K562 (cell line): ENCODE measurements at regions not wholly inside any gene's neighbourhood (a gene's known extent, or its start where the extent isn't known, plus 50 kb on each side); places are given as distances from the start of the nearest gene placed in this dataset.

ENCODE experiments used
- ATAC-seq: fragments of 200-7000 bp; cut with Tn5 transposase; 3 replicates; pipeline ENCODE4 v1.9.1; 2020; ENCODE audit warnings: moderate library complexity
- BruUV-seq: library from RNA; stranded (reverse); fragments of 400-500 nt; replicated peaks from 2 replicates; lab custom pipeline; 2021; lab: Mats Ljungman, UMichigan
- CTCF ChIA-PET: fragments of 300-600 bp; formaldehyde crosslinking; extraction: SDS; loops from one replicate; lab custom pipeline; 2021; ENCODE audit warnings: low intra/inter-chr PET ratio; lab: Yijun Ruan, JAX
- POLR2A ChIA-PET: fragments of 300-600, 350-650 bp; sonication (Branson Sonifier 250); formaldehyde crosslinking; extraction: SDS; loops from one replicate; lab custom pipeline; 2021; ENCODE audit warnings: antibody characterized with exemption, inconsistent platforms; lab: Yijun Ruan, JAX
- DNase-seq, 4 experiments: peaks; one replicate each; pipeline versions ENCODE4 v3.0.0 to v3.0.0-alpha.2; 2011 to 2018; ENCODE audit warnings: low spot score in 3 of 4, mixed read lengths in 3 of 4; ENCODE audit errors: extremely low read depth in 1 of 4
- FAIRE-seq: peaks from 2 replicates; lab custom pipeline; 2011; peaks lifted over from hg19 to GRCh38; lab: Jason Lieb, UNC
- H2AFZ ChIP-seq: 2 replicates; pipeline ENCODE4 v1.6.0; 2011; ENCODE audit warnings: low read depth, low read length, control low read depth, inconsistent platforms
- H3K27ac ChIP-seq: fragments of 200-600 bp; 3 replicates; pipeline ENCODE4 v1.8.0; 2011; ENCODE audit warnings: low read depth, mild to moderate bottlenecking, control low read depth, inconsistent platforms, low read length, moderate library complexity, mixed read lengths; ENCODE audit errors: extremely low read depth
- H3K27me3 ChIP-seq, 2 experiments: fragments of 300-600 bp in 1 of 2; 2 replicates in 1 of 2; 3 replicates in 1 of 2; pipeline versions ENCODE4 v1.6.0 to v1.8.0; 2011; ENCODE audit warnings: inconsistent platforms in 2 of 2, low read length in 2 of 2, mild to moderate bottlenecking in 1 of 2, mixed read lengths in 1 of 2, moderate library complexity in 1 of 2; ENCODE audit not compliant: control insufficient read depth in 2 of 2, insufficient read depth in 2 of 2
- H3K36me3 ChIP-seq: fragments of 300-600 bp; 3 replicates; pipeline ENCODE4 v1.8.0; 2011; ENCODE audit warnings: mild to moderate bottlenecking, low read length, inconsistent platforms; ENCODE audit not compliant: control insufficient read depth, insufficient read depth
- H3K4me1 ChIP-seq, 2 experiments: fragments of 200-600 bp in 1 of 2; replicated peaks in 1 of 2; 2 replicates in 1 of 2; 3 replicates in 1 of 2; pipeline versions ENCODE4 v1.5.1 to v1.8.0; 2011; ENCODE audit warnings: inconsistent platforms in 2 of 2, low read length in 2 of 2, mild to moderate bottlenecking in 1 of 2, mixed read lengths in 1 of 2, moderate library complexity in 1 of 2; ENCODE audit not compliant: control insufficient read depth in 2 of 2, insufficient read depth in 2 of 2
- H3K4me2 ChIP-seq: 2 replicates; pipeline ENCODE4 v1.6.1; 2011; ENCODE audit warnings: low read length, control low read depth, inconsistent platforms, mixed read lengths; ENCODE audit not compliant: insufficient read depth
- H3K4me3 ChIP-seq: fragments of 200-600 bp; sonication (generic), shearing (Covaris generic); 2 replicates; pipeline ENCODE4 v1.5.1; 2016; ENCODE audit warnings: control low read depth, inconsistent platforms
- H3K79me2 ChIP-seq: fragments of 200-600 bp; 3 replicates; pipeline ENCODE4 v1.8.0; 2011; ENCODE audit warnings: low read length, inconsistent platforms; ENCODE audit not compliant: control insufficient read depth, insufficient read depth
- H3K9ac ChIP-seq, 2 experiments: 2 replicates each; pipeline versions ENCODE4 v1.6.0 to v1.6.1; 2011; ENCODE audit warnings: low read depth in 2 of 2, low read length in 2 of 2, control low read depth in 1 of 2, inconsistent platforms in 1 of 2, mild to moderate bottlenecking in 1 of 2, mixed read lengths in 1 of 2; ENCODE audit not compliant: insufficient read depth in 1 of 2
- H3K9me1 ChIP-seq: one replicate; pipeline ENCODE4 v1.6.0; 2011; ENCODE audit warnings: inconsistent platforms, mild to moderate bottlenecking, low read length, moderate library complexity; ENCODE audit not compliant: control insufficient read depth, insufficient read depth
- H3K9me3 ChIP-seq: replicated peaks from 2 replicates; pipeline ENCODE4 v1.5.1; 2011; ENCODE audit warnings: low read depth, low read length, inconsistent platforms; ENCODE audit not compliant: control insufficient read depth, insufficient read depth
- H4K20me1 ChIP-seq: replicated peaks from 2 replicates; pipeline ENCODE4 v1.6.1; 2011; ENCODE audit warnings: low read length, inconsistent platforms, mixed read lengths; ENCODE audit not compliant: control insufficient read depth, insufficient read depth
- CEBPG ChIP-seq, 3 experiments: fragments of 200-800 bp in 1 of 3; sonication (Bioruptor generic) in 1 of 3; sonication (generic) in 1 of 3; formaldehyde crosslinking in 1 of 3; IDR thresholded peaks in 2 of 3; conservative IDR thresholded peaks in 1 of 3; 2 replicates each; pipeline versions ENCODE4 v1.6.1 to v1.8.0; 2016 to 2022; ENCODE audit warnings: missing compliant biosample characterization in 2 of 3, missing genetic modification characterization in 2 of 3, mild to moderate bottlenecking in 1 of 3, missing genetic modification reagents in 1 of 3
- GTF3C2 ChIP-seq: IDR thresholded peaks from 3 replicates; pipeline ENCODE4 v1.6.1; 2011; ENCODE audit warnings: borderline replicate concordance, mild to moderate bottlenecking, moderate library complexity; ENCODE audit not compliant: insufficient read length; ENCODE audit errors: extremely low read depth
- WGBS: fragments of 100-300 bp; shearing (Covaris generic); methylation state at CpG from one replicate; pipeline ENCODE4 v1.1.6; 2016; ENCODE audit warnings: low coverage, mixed read lengths; ENCODE audit not compliant: insufficient coverage; ENCODE audit errors: missing lambda C conversion rate; 5-methylcytosine and 5-hydroxymethylcytosine counted together
- in situ Hi-C: fragments of 300-500 bp; cut with MboI; formaldehyde crosslinking; loops from 4 replicates; pipeline ENCODE4 v1.15.0; 2018; ENCODE audit warnings: inconsistent platforms, mixed read lengths
- intact Hi-C: fragments of 100-400 bp; cut with micrococcal nuclease; formaldehyde crosslinking; loops from 2 replicates; pipeline ENCODE4 v1.14.2; 2022

DNA sequence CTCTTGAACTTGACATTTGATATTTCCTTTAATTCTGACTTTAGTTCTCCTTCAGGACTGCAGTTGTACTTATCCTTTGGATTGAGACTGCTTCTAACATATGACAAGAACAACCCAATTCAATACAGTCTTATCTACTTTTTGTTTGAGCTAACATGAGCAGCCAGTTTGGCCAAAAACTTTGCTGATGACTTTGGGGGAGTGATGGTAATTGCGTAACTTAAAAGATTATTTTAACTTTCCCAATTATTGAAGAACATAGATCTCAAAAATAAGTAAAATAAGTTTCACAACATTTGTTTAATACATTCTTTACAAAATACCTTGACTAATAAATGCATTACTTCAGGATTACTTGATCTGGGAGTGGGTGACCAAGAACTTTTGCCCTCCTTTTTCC lies 1311.1 kb upstream of the NRXN1 start:
- WGBS = 0% methylated on average over 1 of the region's 1 CpG
- BruUV-seq = no TSS peak
- Histone ChIP-seq H3K9me1 (no peaks in the 10 kb centered on the region), H3K9me3 (no peaks in the 10 kb centered on the region), H3K27me3 (no peaks in the 10 kb centered on the region), H3K36me3 (no peaks in the 10 kb centered on the region), H3K79me2 (no peaks in the 10 kb centered on the region), H3K9ac (no peak overlapping the region), H3K4me2 (no peak overlapping the region), H4K20me1 (no peaks in the 10 kb centered on the region), H3K4me1 (no peaks in the 10 kb centered on the region), H3K4me3 (no peak overlapping the region), H3K27ac (no peak overlapping the region), H2AFZ (no peak overlapping the region)
- FAIRE-seq (no peak), DNase-seq (no peak), ATAC-seq (no peak)
- POLR2A ChIA-PET = no interaction called here
- TF ChIP-seq GTF3C2 = no peak
- TF ChIP-seq CEBPG (CRISPR knock-in tag; IDR thresholded peaks at IDR 0.05) = no peak
- 0 out of 4 replicates have a peak, but pooled peaks of 1 of the 2 experiments have one; percentile 19 for TF ChIP-seq CEBPG (tag; conservative IDR thresholded peaks at IDR 0.05 in 1 of 2, IDR thresholded peaks at IDR 0.05 in 1 of 2)
- intact Hi-C loops = no loop called here
- CTCF ChIA-PET = no interaction called here
- in situ Hi-C loops = no loop called here
